Caco-2 (cell line): ENCODE measurements at regions not wholly inside any gene's neighbourhood (a gene's known extent, or its start where the extent isn't known, plus 50 kb on each side); places are given as distances from the start of the nearest gene placed in this dataset.
"Not testable (repeated sequence)": the region's sequence is repeated elsewhere in the genome, so short reads cannot be mapped to it uniquely, and the experiment has no call there.

Experiments used
- BruUV-seq: library from RNA; stranded (reverse); fragments of 400-500 nt; replicated peaks from 2 replicates; lab custom pipeline; 2021; lab: Mats Ljungman, UMichigan
- CTCF ChIA-PET: fragments of 300-600 bp; sonication (Branson Sonifier 250); formaldehyde crosslinking; loops from one replicate; lab custom pipeline; 2022; ENCODE audit warnings: antibody characterized with exemption; lab: Charles Lee
- POLR2A ChIA-PET: fragments of 300-600 bp; sonication (Branson Sonifier 250); formaldehyde crosslinking; loops from one replicate; lab custom pipeline; 2022; ENCODE audit warnings: antibody characterized with exemption; lab: Charles Lee
- DNase-seq, 2 experiments: peaks; one replicate each; pipeline versions ENCODE4 v3.0.0 to v3.0.0-alpha.2; 2020 to 2022
- H3K27me3 ChIP-seq: replicated peaks from 2 replicates; pipeline ENCODE4 v1.6.0; 2011; ENCODE audit warnings: low read length; ENCODE audit not compliant: control insufficient read depth, insufficient read depth
- H3K36me3 ChIP-seq: 2 replicates; pipeline ENCODE4 v1.5.1; 2011; ENCODE audit warnings: low read length; ENCODE audit not compliant: control insufficient read depth, insufficient read depth
- H3K4me1 ChIP-seq: fragments of 250-450 bp; sonication (Bioruptor Pico); 2 replicates; pipeline ENCODE4 v1.5.1; 2020; ENCODE audit warnings: mild to moderate bottlenecking
- H3K4me3 ChIP-seq: 2 replicates; pipeline ENCODE4 v1.5.1; 2011; ENCODE audit warnings: low read depth, mild to moderate bottlenecking, control low read depth, low read length
- H3K9me3 ChIP-seq: fragments of 250-450 bp; sonication (Bioruptor Pico); 2 replicates; pipeline ENCODE4 v1.5.1; 2020; ENCODE audit warnings: mild to moderate bottlenecking, moderate library complexity
- H3K27ac Mint-ChIP-seq: one replicate; pipeline ENCODE4 v1.8.0; 2022; ENCODE audit warnings: mixed read lengths; ENCODE audit not compliant: unreplicated experiment
- H3K27me3 Mint-ChIP-seq: one replicate; pipeline ENCODE4 v1.8.0; 2022; ENCODE audit warnings: mixed read lengths; ENCODE audit not compliant: insufficient read depth, unreplicated experiment
- H3K36me3 Mint-ChIP-seq: one replicate; pipeline ENCODE4 v1.8.0; 2022; ENCODE audit warnings: mild to moderate bottlenecking, mixed read lengths; ENCODE audit not compliant: insufficient read depth, unreplicated experiment
- H3K4me1 Mint-ChIP-seq: one replicate; pipeline ENCODE4 v1.8.0; 2022; ENCODE audit warnings: low read depth, mixed read lengths; ENCODE audit not compliant: unreplicated experiment
- H3K4me3 Mint-ChIP-seq: one replicate; pipeline ENCODE4 v1.8.0; 2022; ENCODE audit warnings: mild to moderate bottlenecking, moderate library complexity, mixed read lengths; ENCODE audit not compliant: unreplicated experiment
- H3K9me3 Mint-ChIP-seq: one replicate; pipeline ENCODE4 v1.8.0; 2022; ENCODE audit warnings: mixed read lengths; ENCODE audit not compliant: unreplicated experiment
- intact Hi-C: fragments of 100-400 bp; cut with micrococcal nuclease; formaldehyde crosslinking; loops from one replicate; pipeline ENCODE4 v1.10.0; 2022; ENCODE audit not compliant: unreplicated experiment
- TF ChIP-seq, protein P1 (sequence below), 2 experiments: fragments of 200-600 bp in 1 of 2; IDR thresholded peaks; 1 replicate in 1 of 2; 2 replicates in 1 of 2; pipeline versions ENCODE4 v1.5.1 to v1.8.0; 2011 to 2022; ENCODE audit warnings: antibody characterized with exemption in 1 of 2, control low read depth in 1 of 2, inconsistent platforms in 1 of 2, low read depth in 1 of 2, low read length in 1 of 2, mild to moderate bottlenecking in 1 of 2, moderate library complexity in 1 of 2; ENCODE audit not compliant: insufficient read depth in 1 of 2, severe bottlenecking in 1 of 2, unreplicated experiment in 1 of 2

DNA sequence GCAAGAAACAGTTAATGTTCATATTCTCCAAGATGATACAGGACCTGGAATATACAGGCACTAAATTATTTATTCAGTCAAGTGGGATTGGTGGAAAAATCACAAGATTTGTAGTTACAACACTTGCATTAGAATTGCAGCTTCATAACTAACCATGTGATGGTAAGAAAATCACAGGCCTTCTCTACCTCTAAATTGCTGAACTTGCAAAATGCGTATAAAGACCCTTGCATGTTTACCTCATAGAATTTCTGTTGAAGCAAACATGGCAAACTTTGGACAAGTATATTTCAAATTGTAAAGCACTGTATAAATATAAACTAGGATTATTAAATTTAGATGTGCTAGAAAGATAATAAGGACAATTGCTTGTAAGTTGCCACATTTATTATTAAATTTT lies 215.1 kb downstream of the TMA16 start:
- no peaks in the 10 kb centered on the region for H3K4me1 Mint-ChIP-seq
- no peaks in the 10 kb centered on the region for H3K9me3 Mint-ChIP-seq
- Histone ChIP-seq H3K9me3 (no peaks in the 10 kb centered on the region), H3K36me3 (no peaks in the 10 kb centered on the region), H3K4me3 (no peak overlapping the region), H3K27me3 (no peaks in the 10 kb centered on the region), H3K4me1 (no peaks in the 10 kb centered on the region)
- TF ChIP-seq, protein P1, sequence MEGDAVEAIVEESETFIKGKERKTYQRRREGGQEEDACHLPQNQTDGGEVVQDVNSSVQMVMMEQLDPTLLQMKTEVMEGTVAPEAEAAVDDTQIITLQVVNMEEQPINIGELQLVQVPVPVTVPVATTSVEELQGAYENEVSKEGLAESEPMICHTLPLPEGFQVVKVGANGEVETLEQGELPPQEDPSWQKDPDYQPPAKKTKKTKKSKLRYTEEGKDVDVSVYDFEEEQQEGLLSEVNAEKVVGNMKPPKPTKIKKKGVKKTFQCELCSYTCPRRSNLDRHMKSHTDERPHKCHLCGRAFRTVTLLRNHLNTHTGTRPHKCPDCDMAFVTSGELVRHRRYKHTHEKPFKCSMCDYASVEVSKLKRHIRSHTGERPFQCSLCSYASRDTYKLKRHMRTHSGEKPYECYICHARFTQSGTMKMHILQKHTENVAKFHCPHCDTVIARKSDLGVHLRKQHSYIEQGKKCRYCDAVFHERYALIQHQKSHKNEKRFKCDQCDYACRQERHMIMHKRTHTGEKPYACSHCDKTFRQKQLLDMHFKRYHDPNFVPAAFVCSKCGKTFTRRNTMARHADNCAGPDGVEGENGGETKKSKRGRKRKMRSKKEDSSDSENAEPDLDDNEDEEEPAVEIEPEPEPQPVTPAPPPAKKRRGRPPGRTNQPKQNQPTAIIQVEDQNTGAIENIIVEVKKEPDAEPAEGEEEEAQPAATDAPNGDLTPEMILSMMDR (IDR thresholded peaks at IDR 0.05; ENCODE audit: insufficient read depth in 1 of 2, low read depth in 1 of 2, low read length in 1 of 2, severe bottlenecking in 1 of 2, unreplicated experiment in 1 of 2): no peak
- intact Hi-C loops: no loop called here
- no peak for DNase-seq
- ChIA-PET CTCF (no interaction called here), POLR2A (no interaction called here)
- no peaks in the 10 kb centered on the region for H3K27me3 Mint-ChIP-seq
- H3K36me3 Mint-ChIP-seq: no peaks in the 10 kb centered on the region
- H3K27ac Mint-ChIP-seq: no peak overlapping the region
- no peak overlapping the region for H3K4me3 Mint-ChIP-seq
- BruUV-seq: no TSS peak

DNA sequence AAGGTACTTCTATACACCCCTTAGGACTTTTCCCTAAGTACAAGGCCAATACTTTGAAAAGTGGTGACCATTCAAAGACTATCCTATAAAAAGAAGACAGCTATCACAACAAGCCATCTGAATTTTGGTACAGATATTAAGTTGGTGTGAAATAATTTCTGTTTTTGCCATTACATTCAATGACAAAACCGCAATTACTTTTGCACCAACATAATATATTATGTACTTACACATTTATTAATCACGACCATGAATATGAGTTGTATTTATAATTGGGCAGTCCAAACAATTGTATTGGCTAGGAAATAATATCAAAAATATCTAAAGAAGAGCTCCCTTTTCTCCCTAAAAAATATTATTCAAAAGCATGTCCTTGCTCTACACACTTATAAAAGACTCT lies 215.7 kb downstream of the TMA16 start:
- H3K4me3 ChIP-seq: no peak overlapping the region
- TF ChIP-seq, protein P1 (IDR thresholded peaks at IDR 0.05; ENCODE audit: insufficient read depth in 1 of 2, low read depth in 1 of 2, low read length in 1 of 2, severe bottlenecking in 1 of 2, unreplicated experiment in 1 of 2): no peak
- H3K4me1 ChIP-seq: no peaks in the 10 kb centered on the region
- no peak overlapping the region for H3K4me3 Mint-ChIP-seq
- no peaks in the 10 kb centered on the region for H3K36me3 Mint-ChIP-seq
- BruUV-seq: no TSS peak
- no peak for DNase-seq
- H3K9me3 ChIP-seq: no peaks in the 10 kb centered on the region
- no peaks in the 10 kb centered on the region for H3K36me3 ChIP-seq
- H3K27me3 Mint-ChIP-seq: no peaks in the 10 kb centered on the region
- no peak overlapping the region for H3K27ac Mint-ChIP-seq
- CTCF ChIA-PET: no interaction called here
- no peaks in the 10 kb centered on the region for H3K27me3 ChIP-seq
- H3K4me1 Mint-ChIP-seq: no peaks in the 10 kb centered on the region
- intact Hi-C loops: no loop called here
- POLR2A ChIA-PET: no interaction called here
- H3K9me3 Mint-ChIP-seq: no peaks in the 10 kb centered on the region

DNA sequence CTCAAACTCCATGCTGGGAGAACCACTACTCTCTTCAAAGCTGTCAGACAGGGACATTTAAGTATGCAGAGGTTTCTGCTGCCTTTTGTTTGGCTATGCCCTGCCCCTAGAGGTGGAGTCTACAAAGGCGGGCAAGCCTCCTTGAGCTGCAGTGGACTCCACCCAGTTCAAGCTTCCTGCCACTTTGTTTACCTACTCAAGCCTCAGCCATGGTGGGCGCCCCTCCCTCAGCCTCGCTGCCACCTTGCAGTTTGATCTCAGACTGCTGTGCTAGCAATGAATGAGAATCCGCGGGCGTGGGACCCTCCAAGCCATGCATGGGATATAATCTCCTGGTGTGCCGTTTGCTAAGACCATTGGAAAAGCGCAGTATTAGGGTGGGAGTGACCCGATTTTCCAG lies 230.0 kb downstream of the TMA16 start:
- H3K4me1 ChIP-seq, H3K4me3 ChIP-seq, POLR2A ChIA-PET, H3K4me1 Mint-ChIP-seq, CTCF ChIA-PET, H3K36me3 Mint-ChIP-seq, H3K9me3 Mint-ChIP-seq, H3K9me3 ChIP-seq, H3K27me3 Mint-ChIP-seq, H3K27ac Mint-ChIP-seq, H3K27me3 ChIP-seq, DNase-seq, intact Hi-C loops, BruUV-seq, H3K36me3 ChIP-seq, H3K4me3 Mint-ChIP-seq: not testable (repeated sequence)

DNA sequence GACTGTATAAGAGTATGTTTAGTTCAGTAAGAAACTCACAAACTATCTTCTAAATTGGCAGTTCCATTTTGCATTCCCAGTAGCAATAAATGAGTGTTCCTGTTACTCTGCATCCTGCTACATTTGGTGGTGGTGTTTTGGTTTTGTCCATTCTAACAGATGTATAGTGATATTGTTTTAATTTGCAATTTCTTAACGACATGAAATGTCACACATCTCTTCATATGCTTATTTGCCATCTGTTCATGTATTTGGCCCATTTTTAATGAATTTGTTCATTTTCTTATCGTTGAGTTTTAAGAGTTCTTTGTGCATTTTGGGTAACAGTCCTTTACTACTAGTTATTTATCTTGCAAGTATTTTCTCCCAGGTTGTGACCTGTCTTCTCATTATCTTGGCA lies 232.2 kb downstream of the TMA16 start:
- Histone ChIP-seq H3K4me1 (no peaks in the 10 kb centered on the region), H3K9me3 (no peaks in the 10 kb centered on the region), H3K4me3 (no peak overlapping the region), H3K36me3 (no peaks in the 10 kb centered on the region), H3K27me3 (no peaks in the 10 kb centered on the region)
- DNase-seq: no peak
- no TSS peak for BruUV-seq
- intact Hi-C loops: no loop called here
- TF ChIP-seq, protein P1 (IDR thresholded peaks at IDR 0.05; ENCODE audit: insufficient read depth in 1 of 2, low read depth in 1 of 2, low read length in 1 of 2, severe bottlenecking in 1 of 2, unreplicated experiment in 1 of 2): no peak
- no peak overlapping the region for H3K27ac Mint-ChIP-seq
- H3K4me3 Mint-ChIP-seq: no peak overlapping the region
- H3K36me3 Mint-ChIP-seq: no peaks in the 10 kb centered on the region
- no peaks in the 10 kb centered on the region for H3K4me1 Mint-ChIP-seq
- CTCF ChIA-PET: no interaction called here
- no peaks in the 10 kb centered on the region for H3K9me3 Mint-ChIP-seq
- POLR2A ChIA-PET: no interaction called here
- H3K27me3 Mint-ChIP-seq: no peaks in the 10 kb centered on the region
